HEK293T (cell line): ENCODE measurements at regions not wholly inside any gene's neighbourhood (a gene's known extent, or its start where the extent isn't known, plus 50 kb on each side); places are given as distances from the start of the nearest gene placed in this dataset.
A peak's percentile ranks its signal among the peaks of the same experiment; 100 is the strongest.

Experiments
- CTCF ChIA-PET: fragments of 350-600 bp; formaldehyde crosslinking; extraction: SDS; loops from one replicate; lab custom pipeline; 2021; ENCODE audit warnings: antibody characterized with exemption, inconsistent platforms; lab: Yijun Ruan, JAX
- POLR2A ChIA-PET: fragments of 350-600 bp; formaldehyde crosslinking; extraction: SDS; loops from one replicate; lab custom pipeline; 2020; ENCODE audit warnings: antibody characterized with exemption, inconsistent platforms; lab: Yijun Ruan, JAX
- DNase-seq: peaks from one replicate; pipeline ENCODE4 v3.0.0; 2012; ENCODE audit warnings: mixed read lengths; ENCODE audit errors: extremely low spot score
- ARNT ChIP-seq: fragments of 450-650 bp; IDR thresholded peaks from 2 replicates; pipeline ENCODE4 v1.6.1; 2017; ENCODE audit warnings: mild to moderate bottlenecking
- BHLHE40 ChIP-seq: fragments of 450-650 bp; IDR thresholded peaks from 2 replicates; pipeline ENCODE4 v1.6.1; 2016; ENCODE audit warnings: mild to moderate bottlenecking, moderate library complexity, borderline replicate concordance
- CTBP1 ChIP-seq: fragments of 450-650 bp; IDR thresholded peaks from 2 replicates; pipeline ENCODE4 v1.6.1; 2016; ENCODE audit warnings: borderline replicate concordance
- ELF4 ChIP-seq: fragments of 450-650 bp; IDR thresholded peaks from 2 replicates; pipeline ENCODE4 v1.6.1; 2017; ENCODE audit warnings: antibody characterized with exemption
- FOXA1 ChIP-seq: fragments of 450-650 bp; IDR thresholded peaks from 2 replicates; pipeline ENCODE4 v1.6.1; 2016; ENCODE audit warnings: mild to moderate bottlenecking
- FOXK2 ChIP-seq: fragments of 450-650 bp; IDR thresholded peaks from 2 replicates; pipeline ENCODE4 v1.6.1; 2016; ENCODE audit warnings: mild to moderate bottlenecking
- FOXM1 ChIP-seq: fragments of 450-650 bp; IDR thresholded peaks from 2 replicates; pipeline ENCODE4 v1.6.1; 2017; ENCODE audit warnings: mild to moderate bottlenecking, borderline replicate concordance
- HDGF ChIP-seq: fragments of 450-650 bp; IDR thresholded peaks from 2 replicates; pipeline ENCODE4 v1.6.1; 2017; ENCODE audit warnings: antibody characterized with exemption, borderline replicate concordance
- L3MBTL2 ChIP-seq: fragments of 450-650 bp; conservative IDR thresholded peaks from 2 replicates; pipeline ENCODE4 v1.6.1; 2016; ENCODE audit warnings: mild to moderate bottlenecking
- LEF1 ChIP-seq: fragments of 450-650 bp; IDR thresholded peaks from 2 replicates; pipeline ENCODE4 v1.6.1; 2017; ENCODE audit warnings: mild to moderate bottlenecking, borderline replicate concordance
- NFRKB ChIP-seq: fragments of 450-650 bp; IDR thresholded peaks from 2 replicates; pipeline ENCODE4 v1.6.1; 2016; ENCODE audit warnings: mild to moderate bottlenecking, moderate library complexity
- PKNOX1 ChIP-seq: fragments of 450-650 bp; IDR thresholded peaks from 2 replicates; pipeline ENCODE4 v1.6.1; 2016
- SP1 ChIP-seq: fragments of 450-650 bp; IDR thresholded peaks from 2 replicates; pipeline ENCODE4 v1.6.1; 2017
- SUZ12 ChIP-seq: fragments of 450-650 bp; IDR thresholded peaks from 2 replicates; pipeline ENCODE4 v1.6.1; 2016; ENCODE audit warnings: mild to moderate bottlenecking
- TARDBP ChIP-seq: fragments of 450-650 bp; IDR thresholded peaks from 2 replicates; pipeline ENCODE4 v1.6.1; 2016
- ZNF384 ChIP-seq: fragments of 450-650 bp; IDR thresholded peaks from 2 replicates; pipeline ENCODE4 v1.6.1; 2016

DNA sequence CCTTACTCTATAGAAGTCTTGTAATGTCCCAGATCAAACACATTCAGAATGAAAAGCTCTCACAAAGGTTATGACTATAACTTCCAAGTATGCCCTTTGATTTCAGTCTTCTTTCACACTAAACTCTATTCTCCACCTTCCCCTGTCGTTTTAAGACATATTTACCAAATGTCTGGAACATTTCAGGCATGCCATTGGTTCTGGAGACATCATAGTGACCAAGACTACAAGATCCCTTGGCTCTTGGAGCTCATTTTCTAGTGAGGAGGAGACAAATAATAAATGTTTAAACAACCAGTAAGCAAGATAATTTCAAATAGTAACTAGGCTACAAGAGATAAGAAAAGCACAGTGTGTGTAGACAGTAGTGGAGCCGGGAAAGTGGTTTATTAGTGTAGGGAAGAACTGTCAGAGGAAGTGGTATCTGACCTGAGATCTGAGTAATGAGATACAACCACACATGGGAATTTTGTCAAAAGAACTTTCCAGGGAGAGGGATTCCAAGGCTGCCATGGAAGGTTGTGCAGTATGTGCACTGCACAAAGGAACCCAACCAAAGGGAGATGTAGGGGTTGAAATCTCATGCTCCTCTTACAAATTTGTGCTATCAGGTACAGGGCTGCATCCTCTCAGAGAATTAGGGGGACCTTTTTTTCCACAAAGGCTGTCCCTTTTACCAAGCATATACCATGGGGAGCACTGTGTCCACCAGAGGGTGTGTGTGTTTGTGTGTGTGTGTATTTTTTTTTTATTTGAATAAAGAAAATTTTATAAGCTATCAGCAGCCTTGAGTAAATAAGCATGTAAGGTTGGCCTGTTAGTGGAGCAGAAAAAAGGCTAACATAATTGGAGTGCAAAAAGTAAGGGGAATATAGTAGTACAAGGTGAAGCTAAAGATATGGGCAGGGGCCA is 1279.1 kb upstream of the WWC1 start:
- no peak for DNase-seq
- TF ChIP-seq TARDBP = no peak
- no peak for TF ChIP-seq LEF1
- no peak for TF ChIP-seq HDGF
- TF ChIP-seq BHLHE40 = no peak
- TF ChIP-seq ARNT = no peak
- TF ChIP-seq CTBP1 = no peak
- no peak for TF ChIP-seq NFRKB
- TF ChIP-seq ZNF384 = no peak
- TF ChIP-seq FOXA1 = no peak
- TF ChIP-seq L3MBTL2 = no peak
- ChIA-PET POLR2A (no interaction called here), CTCF (no interaction called here)

DNA sequence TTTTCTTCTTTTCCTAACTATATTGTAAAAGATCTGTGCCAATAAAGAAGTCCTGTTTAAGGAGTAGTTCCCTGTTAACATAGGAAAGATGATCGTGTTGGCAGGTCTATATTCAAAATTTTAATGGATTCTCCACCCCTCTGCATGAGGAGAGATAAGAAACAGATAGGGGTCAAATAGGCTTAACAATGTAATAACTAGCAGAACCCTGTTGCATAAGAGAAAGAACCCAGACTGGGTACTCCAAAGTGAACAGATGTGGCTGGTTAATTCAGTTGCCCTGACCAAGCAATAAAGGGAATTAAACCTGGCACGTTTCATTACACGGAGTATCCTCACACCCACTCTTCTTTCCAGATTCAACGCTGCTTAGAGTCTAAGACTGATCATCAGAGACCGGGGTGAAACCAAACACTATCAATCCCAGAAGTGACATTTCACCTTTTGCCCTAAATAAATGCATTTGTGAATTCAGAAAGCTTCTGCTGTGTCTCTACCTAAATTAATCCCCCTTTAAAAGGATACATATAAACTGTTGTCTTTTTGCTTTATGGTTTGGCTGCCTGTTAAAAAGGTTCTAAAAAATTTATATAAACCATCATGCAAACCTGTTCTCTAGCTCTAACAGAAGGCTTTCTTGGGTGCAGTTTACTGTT is 1276.9 kb upstream of the WWC1 start:
- POLR2A ChIA-PET = no interaction called here
- DNase-seq = no peak
- CTCF ChIA-PET = no interaction called here
- TF ChIP-seq ARNT = no peak
- TF ChIP-seq L3MBTL2 = no peak
- no peak for TF ChIP-seq FOXM1
- no peak for TF ChIP-seq FOXA1
- TF ChIP-seq PKNOX1 = no peak
- TF ChIP-seq HDGF = no peak
- TF ChIP-seq TARDBP = no peak
- no peak for TF ChIP-seq ZNF384
- TF ChIP-seq NFRKB = no peak
- no peak for TF ChIP-seq BHLHE40
- no peak for TF ChIP-seq ELF4
- TF ChIP-seq SP1 = no peak
- TF ChIP-seq CTBP1 = no peak
- no peak for TF ChIP-seq LEF1
- TF ChIP-seq FOXK2 = no peak
- TF ChIP-seq SUZ12 = no peak

DNA sequence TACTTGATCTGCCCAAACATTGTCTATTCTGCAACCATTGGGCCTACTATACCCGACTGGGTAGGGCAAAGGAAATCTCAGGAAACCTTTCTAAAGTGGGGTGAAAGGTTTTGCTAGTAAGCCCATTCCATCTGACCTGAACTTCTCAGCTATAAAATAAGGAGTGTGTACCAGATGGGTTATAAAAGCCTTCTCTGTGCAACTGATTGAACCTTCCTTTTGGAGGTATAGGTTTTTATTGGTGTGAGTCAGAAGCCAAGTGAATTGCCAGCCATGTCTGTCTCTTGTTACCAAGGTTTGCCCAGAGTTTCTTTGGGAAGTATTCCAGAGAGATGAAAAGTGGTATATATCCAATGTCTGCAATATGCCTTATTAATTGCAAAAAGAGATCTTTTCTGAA is 1271.0 kb upstream of the WWC1 start:
- TF ChIP-seq FOXA1 = no peak
- no peak for TF ChIP-seq BHLHE40
- TF ChIP-seq HDGF = no peak
- TF ChIP-seq ELF4 = no peak
- TF ChIP-seq SP1 = no peak
- TF ChIP-seq LEF1 = no peak
- TF ChIP-seq ZNF384 = no peak
- TF ChIP-seq FOXK2 = no peak
- no peak for DNase-seq
- ChIA-PET CTCF (no interaction called here), POLR2A (no interaction called here)

DNA sequence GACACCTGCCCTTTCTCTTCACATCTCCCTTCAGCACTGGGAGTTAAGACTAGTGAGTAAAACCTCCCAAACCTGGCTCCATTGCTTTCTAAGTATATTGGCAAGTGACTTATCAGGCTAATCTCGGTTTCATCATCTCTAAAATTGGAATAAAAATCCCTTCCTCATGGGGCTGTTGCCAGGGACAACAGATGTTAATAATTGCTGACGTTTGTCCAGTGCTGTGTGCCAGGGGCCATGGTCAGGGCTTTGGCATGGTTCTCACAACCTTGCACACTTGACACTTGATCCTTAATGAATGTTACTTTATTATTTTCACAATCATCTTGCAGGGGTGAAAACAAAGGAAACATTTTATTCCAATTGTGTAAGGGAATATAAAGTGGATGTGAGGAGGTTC is 1262.0 kb upstream of the WWC1 start:
- TF ChIP-seq TARDBP (no peak), PKNOX1 (no peak), LEF1 (no peak), BHLHE40 (no peak), CTBP1 (no peak), HDGF (no peak), L3MBTL2 (no peak)
- ChIA-PET POLR2A (no interaction called here), CTCF (no interaction called here)
- DNase-seq = no peak

DNA sequence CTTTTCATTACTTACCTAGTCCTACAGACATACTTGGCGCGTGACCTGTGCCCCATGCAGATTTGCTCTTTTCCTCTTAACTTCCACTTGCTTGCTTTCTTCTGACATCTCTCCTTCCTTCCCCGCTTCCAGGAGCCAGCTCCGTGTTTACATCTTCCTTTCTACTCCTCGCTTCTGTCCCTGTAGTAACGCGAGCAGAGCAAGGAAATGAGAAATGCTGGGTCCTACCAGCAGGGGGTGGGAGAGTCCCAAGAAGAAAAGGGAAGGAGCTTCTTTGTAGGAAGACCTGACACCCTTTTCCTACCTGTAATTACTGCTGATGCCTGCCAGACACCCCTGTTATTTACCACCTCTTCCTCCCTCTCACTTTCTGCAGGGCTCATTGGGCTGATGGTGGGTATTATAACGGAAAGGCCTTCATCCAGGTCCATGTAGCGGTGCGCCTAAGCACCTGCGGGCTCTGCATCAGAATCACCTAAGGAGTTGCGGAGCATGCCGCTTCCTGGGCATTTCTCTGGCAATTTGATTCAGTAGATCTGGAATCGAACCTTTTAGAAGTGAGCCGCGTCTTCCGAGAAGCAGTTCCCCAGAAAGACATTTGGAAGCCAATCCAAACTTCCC is 1260.8 kb upstream of the WWC1 start:
- DNase-seq = peak; percentile 28
- no peak for TF ChIP-seq ELF4
- no peak for TF ChIP-seq SP1
- TF ChIP-seq ZNF384 = no peak
- no peak for TF ChIP-seq HDGF
- TF ChIP-seq BHLHE40 = no peak
- TF ChIP-seq ARNT = no peak
- no peak for TF ChIP-seq CTBP1
- no peak for TF ChIP-seq PKNOX1
- TF ChIP-seq FOXK2 = no peak
- TF ChIP-seq SUZ12 = no peak
- TF ChIP-seq FOXM1 = no peak
- no peak for TF ChIP-seq LEF1
- no peak for TF ChIP-seq TARDBP
- TF ChIP-seq L3MBTL2 = no peak
- TF ChIP-seq NFRKB = no peak
- CTCF ChIA-PET = no interaction called here
- POLR2A ChIA-PET = no interaction called here
